NCI-H2029 (cell line): ENCODE measurements at regions not wholly inside any gene's neighbourhood (a gene's known extent, or its start where the extent isn't known, plus 50 kb on each side); places are given as distances from the start of the nearest gene placed in this dataset.

Experiments
- DNase-seq: peaks from one replicate; lab custom pipeline; 2025; lab: John Stamatoyannopoulos, UW

GRCh38 chr2:43085505-43085904, 140.9 kb downstream of the ZFP36L2 start:
- no peak for DNase-seq

- no peak for DNase-seq
Observed at GRCh38 chr2:43084699-43085091, 141.7 kb downstream of the ZFP36L2 start.

- no peak for DNase-seq
Observed at GRCh38 chr2:43083710-43084698, 142.4 kb downstream of the ZFP36L2 start.

DNA sequence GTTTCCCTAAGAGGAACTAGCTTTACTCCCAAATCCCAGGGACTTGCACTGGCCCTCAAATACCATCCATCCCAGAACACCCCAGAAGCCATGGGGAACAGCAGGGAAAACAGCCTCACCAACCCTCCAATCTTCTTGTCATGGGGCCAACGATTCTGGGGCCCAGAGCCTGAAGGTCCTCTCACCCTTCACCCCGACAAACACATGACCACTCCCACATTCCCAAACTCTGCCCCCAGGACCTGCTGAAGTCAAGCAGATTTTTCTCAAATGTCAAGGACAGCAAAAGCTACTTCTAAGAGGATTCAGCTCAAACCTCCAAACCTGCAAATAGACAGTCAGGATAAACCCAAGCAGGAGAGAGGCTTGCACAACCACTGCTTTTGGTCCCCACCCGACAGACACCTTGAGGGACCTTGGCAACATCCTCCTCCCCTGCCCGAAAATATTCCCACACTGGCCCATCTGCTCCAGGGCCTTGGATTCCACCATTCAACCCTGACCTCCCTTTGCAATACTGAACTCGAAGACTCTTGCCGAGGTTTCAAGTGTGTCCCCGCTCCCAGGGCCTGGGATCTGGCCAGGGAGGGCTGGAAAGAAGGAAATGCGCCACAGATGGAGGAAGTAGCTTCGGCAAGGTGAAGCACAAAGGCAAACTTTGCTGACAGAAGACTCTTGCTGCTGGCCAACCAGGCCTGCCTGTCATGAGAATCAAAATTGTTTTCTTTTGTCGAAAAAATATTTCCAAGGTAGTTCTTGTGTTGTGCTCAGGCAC, 143.3 kb downstream of the ZFP36L2 start:
- no peak for DNase-seq

GRCh38 chr2:43082111-43082894, 144.1 kb downstream of the ZFP36L2 start:
- DNase-seq = no peak

DNA sequence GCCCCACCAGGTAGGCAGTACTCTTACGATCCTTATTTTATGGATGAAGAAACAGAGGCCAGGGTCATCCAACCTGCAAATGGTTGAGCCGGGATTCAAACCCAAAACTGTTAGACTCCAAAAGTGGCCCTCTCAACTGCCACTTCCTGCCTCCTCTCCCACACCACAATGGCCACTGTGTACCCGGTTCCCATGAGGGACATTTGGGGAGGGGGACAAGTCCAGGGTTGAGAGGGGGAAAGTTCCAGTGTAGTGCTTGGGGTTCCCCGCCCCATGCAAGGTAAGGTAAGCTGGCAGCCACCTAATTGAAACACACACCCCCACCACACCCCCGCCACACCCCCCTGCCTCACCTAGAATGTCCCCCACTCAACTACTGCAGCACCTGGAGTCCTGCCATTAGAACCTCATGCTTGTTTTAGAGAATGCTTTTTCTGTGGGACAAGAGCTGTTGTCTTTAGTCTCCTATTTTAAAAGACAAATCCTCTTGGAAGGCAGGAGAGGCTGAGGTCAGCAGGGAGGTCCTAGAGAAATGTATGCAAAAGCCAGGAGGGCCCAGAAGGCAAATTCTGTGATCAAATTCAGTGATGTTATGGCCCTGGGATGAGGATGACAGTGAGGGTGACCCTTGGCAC, 145.2 kb downstream of the ZFP36L2 start:
- no peak for DNase-seq

GRCh38 chr2:43080571-43081021, 145.8 kb downstream of the ZFP36L2 start:
- no peak for DNase-seq

GRCh38 chr2:43078781-43079755, 147.3 kb downstream of the ZFP36L2 start:
- DNase-seq = no peak

GRCh38 chr2:43078301-43078700, 148.1 kb downstream of the ZFP36L2 start:
- DNase-seq = no peak

DNA sequence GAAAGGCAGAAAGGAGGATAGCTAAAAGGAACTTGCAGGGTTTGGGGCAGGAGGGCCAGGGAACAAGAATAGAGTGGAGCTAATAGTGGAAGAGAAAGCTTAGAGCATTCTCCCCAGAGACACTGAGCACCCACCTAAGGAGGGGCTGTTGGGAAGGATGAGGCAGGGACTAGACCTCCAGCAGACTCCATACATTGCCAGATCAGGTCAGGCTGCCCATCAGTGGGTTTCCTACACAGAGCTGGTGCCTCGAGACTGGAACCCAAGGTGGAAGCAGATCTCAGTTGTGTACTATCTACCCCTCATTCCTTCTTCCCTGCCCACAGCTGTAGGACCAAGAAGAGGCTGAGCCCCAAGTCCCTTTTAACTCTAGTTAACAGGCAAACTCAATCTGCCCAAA, 148.5 kb downstream of the ZFP36L2 start:
- DNase-seq = no peak

- no peak for DNase-seq
Observed at GRCh38 chr2:43076676-43077075, 149.7 kb downstream of the ZFP36L2 start.

DNA sequence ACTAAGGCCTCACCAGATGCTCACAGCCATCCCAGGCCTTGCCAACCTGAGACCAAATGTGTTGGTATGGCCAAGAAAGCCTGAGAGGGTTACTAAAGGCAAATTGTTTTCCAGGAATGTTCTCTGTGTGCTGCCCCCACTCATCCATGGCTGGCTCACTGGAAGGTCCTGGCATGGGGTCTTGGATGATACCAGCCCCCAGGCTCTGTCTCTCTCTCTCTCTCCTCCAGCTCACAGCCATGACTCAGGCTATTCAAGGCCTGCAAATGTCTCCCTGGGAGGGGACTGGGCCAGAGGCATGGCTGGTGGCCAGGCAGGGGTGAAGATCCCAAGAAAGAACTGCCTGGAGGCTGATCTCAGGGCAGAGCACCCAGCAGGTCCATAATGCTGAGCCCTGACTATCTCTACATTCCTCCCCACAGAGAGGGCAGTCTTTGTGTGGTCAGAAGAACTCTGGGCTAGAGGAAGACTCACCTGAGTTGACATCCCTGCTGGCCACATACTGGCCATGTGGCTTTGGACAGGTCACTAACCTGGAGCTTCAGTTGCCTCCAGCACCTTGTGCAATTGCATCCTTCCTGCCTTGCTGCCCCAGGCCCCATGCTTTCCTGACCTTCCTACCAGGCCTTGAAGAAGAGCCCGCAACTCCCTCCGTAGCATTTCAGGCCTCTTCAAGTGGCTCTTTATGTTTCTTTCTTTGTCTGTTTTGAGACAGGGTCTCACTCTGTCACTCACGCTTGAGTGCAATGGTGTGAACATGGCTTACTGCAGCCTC, 150.4 kb downstream of the ZFP36L2 start:
- DNase-seq = no peak

DNA sequence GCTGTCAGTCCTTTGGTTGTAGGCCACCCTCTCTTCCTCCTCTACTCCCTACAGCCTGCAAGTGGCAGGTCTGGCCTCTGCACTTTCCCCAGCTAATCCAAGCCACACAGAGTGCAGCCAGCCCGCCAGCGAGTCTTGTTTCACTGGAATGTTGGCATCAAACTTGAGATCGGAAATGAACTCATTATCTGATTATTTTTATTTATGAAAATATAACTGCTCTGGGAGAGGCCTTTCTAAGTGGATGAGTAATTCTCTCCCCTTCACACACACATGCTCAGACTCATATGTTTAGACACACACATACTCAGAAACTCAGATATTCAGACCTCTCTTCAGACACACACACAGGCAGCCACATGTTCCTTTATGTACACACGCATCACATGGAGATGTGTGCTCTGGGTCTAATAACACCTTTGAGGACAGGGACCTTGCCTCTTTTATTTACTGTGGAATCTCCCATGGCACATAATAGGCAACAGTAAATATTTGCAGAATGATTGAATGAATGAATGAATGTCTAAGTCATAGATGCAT, 151.3 kb downstream of the ZFP36L2 start:
- DNase-seq = peak; percentile 84

DNA sequence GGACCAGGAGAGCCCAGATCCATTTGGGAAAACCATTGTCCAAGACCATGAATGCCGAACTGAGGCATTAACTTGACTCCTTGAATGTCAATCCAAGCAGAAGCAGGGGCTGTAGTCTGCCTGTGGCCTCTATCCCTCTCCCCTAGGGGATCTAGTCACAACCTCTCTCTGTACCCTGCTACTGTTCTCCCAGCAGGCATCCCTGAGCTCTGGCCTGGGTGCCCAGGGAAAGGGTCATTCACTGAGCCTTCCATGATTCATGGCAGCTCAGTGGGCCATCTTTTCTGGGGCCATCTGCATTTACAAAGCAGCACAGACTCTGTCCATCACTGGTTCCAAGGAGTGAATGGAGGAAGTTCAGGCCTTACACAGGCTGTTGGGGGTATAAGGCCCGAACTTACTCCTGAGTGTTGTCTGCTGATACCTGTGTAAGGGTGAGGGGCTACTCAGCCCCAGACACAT, 151.8 kb downstream of the ZFP36L2 start:
- DNase-seq = no peak

DNA sequence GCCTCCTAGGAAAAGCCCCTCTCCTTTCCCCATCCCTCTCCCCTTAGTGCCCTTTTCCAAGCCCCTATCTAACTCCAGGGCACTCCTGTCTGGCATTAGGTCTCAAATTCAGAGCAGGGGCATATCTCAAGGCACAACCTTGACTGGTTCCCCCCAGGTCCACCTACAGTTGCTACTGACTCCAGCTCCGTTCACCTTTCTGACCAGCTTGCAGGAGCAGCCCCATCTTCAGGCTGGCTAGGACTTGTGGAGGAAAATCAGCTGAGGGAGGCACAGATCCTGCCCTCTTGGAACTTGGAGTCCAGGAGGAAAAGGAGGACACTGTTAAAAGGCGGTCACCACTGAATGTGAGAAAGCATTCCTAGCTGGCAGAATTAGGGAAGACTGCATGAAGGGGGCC, 152.4 kb downstream of the ZFP36L2 start:
- no peak for DNase-seq

DNA sequence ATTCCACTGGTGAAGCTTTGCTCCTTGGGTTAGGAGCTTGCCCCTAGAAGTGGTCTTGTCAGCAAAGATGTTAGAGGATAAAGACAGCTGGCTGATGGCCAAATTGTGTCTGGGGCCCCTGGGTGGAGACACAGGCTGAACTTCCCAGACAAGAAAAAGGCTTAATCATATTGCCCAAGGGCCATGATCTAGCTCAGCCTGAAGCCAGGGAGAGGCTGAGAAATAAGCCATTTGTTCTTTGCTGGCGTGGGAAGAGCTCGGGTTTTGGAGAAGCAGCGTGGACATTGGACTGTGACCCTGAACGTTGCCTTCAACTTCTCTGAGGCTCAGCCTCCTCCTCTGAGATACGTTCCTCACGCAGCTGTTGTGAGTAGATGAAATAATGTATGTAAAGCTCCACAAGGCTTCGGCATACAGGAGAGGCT, 153.0 kb downstream of the ZFP36L2 start:
- no peak for DNase-seq

GRCh38 chr2:43071599-43072550, 154.5 kb downstream of the ZFP36L2 start:
- no peak for DNase-seq
